K562 (cell line): ENCODE measurements at regions not wholly inside any gene's neighbourhood (a gene's known extent, or its start where the extent isn't known, plus 50 kb on each side); places are given as distances from the start of the nearest gene placed in this dataset.

Experiments used
- ATAC-seq: fragments of 200-7000 bp; cut with Tn5 transposase; 3 replicates; pipeline ENCODE4 v1.9.1; 2020; ENCODE audit warnings: moderate library complexity
- BruUV-seq: library from RNA; stranded (reverse); fragments of 400-500 nt; replicated peaks from 2 replicates; lab custom pipeline; 2021; lab: Mats Ljungman, UMichigan
- CTCF ChIA-PET: fragments of 300-600 bp; formaldehyde crosslinking; extraction: SDS; loops from one replicate; lab custom pipeline; 2021; ENCODE audit warnings: low intra/inter-chr PET ratio; lab: Yijun Ruan, JAX
- POLR2A ChIA-PET: fragments of 300-600, 350-650 bp; sonication (Branson Sonifier 250); formaldehyde crosslinking; extraction: SDS; loops from one replicate; lab custom pipeline; 2021; ENCODE audit warnings: antibody characterized with exemption, inconsistent platforms; lab: Yijun Ruan, JAX
- DNase-seq, 4 experiments: peaks; one replicate each; pipeline versions ENCODE4 v3.0.0 to v3.0.0-alpha.2; 2011 to 2018; ENCODE audit warnings: low spot score in 3 of 4, mixed read lengths in 3 of 4; ENCODE audit errors: extremely low read depth in 1 of 4
- FAIRE-seq: peaks from 2 replicates; lab custom pipeline; 2011; peaks lifted over from hg19 to GRCh38; lab: Jason Lieb, UNC
- H2AFZ ChIP-seq: 2 replicates; pipeline ENCODE4 v1.6.0; 2011; ENCODE audit warnings: low read depth, low read length, control low read depth, inconsistent platforms
- H3K27ac ChIP-seq: fragments of 200-600 bp; 3 replicates; pipeline ENCODE4 v1.8.0; 2011; ENCODE audit warnings: low read depth, mild to moderate bottlenecking, control low read depth, inconsistent platforms, low read length, moderate library complexity, mixed read lengths; ENCODE audit errors: extremely low read depth
- H3K27me3 ChIP-seq, 2 experiments: fragments of 300-600 bp in 1 of 2; 2 replicates in 1 of 2; 3 replicates in 1 of 2; pipeline versions ENCODE4 v1.6.0 to v1.8.0; 2011; ENCODE audit warnings: inconsistent platforms in 2 of 2, low read length in 2 of 2, mild to moderate bottlenecking in 1 of 2, mixed read lengths in 1 of 2, moderate library complexity in 1 of 2; ENCODE audit not compliant: control insufficient read depth in 2 of 2, insufficient read depth in 2 of 2
- H3K36me3 ChIP-seq: fragments of 300-600 bp; 3 replicates; pipeline ENCODE4 v1.8.0; 2011; ENCODE audit warnings: mild to moderate bottlenecking, low read length, inconsistent platforms; ENCODE audit not compliant: control insufficient read depth, insufficient read depth
- H3K4me1 ChIP-seq, 2 experiments: fragments of 200-600 bp in 1 of 2; replicated peaks in 1 of 2; 2 replicates in 1 of 2; 3 replicates in 1 of 2; pipeline versions ENCODE4 v1.5.1 to v1.8.0; 2011; ENCODE audit warnings: inconsistent platforms in 2 of 2, low read length in 2 of 2, mild to moderate bottlenecking in 1 of 2, mixed read lengths in 1 of 2, moderate library complexity in 1 of 2; ENCODE audit not compliant: control insufficient read depth in 2 of 2, insufficient read depth in 2 of 2
- H3K4me2 ChIP-seq: 2 replicates; pipeline ENCODE4 v1.6.1; 2011; ENCODE audit warnings: low read length, control low read depth, inconsistent platforms, mixed read lengths; ENCODE audit not compliant: insufficient read depth
- H3K4me3 ChIP-seq: fragments of 200-600 bp; sonication (generic), shearing (Covaris generic); 2 replicates; pipeline ENCODE4 v1.5.1; 2016; ENCODE audit warnings: control low read depth, inconsistent platforms
- H3K79me2 ChIP-seq: fragments of 200-600 bp; 3 replicates; pipeline ENCODE4 v1.8.0; 2011; ENCODE audit warnings: low read length, inconsistent platforms; ENCODE audit not compliant: control insufficient read depth, insufficient read depth
- H3K9ac ChIP-seq, 2 experiments: 2 replicates each; pipeline versions ENCODE4 v1.6.0 to v1.6.1; 2011; ENCODE audit warnings: low read depth in 2 of 2, low read length in 2 of 2, control low read depth in 1 of 2, inconsistent platforms in 1 of 2, mild to moderate bottlenecking in 1 of 2, mixed read lengths in 1 of 2; ENCODE audit not compliant: insufficient read depth in 1 of 2
- H3K9me1 ChIP-seq: one replicate; pipeline ENCODE4 v1.6.0; 2011; ENCODE audit warnings: inconsistent platforms, mild to moderate bottlenecking, low read length, moderate library complexity; ENCODE audit not compliant: control insufficient read depth, insufficient read depth
- H3K9me3 ChIP-seq: replicated peaks from 2 replicates; pipeline ENCODE4 v1.5.1; 2011; ENCODE audit warnings: low read depth, low read length, inconsistent platforms; ENCODE audit not compliant: control insufficient read depth, insufficient read depth
- H4K20me1 ChIP-seq: replicated peaks from 2 replicates; pipeline ENCODE4 v1.6.1; 2011; ENCODE audit warnings: low read length, inconsistent platforms, mixed read lengths; ENCODE audit not compliant: control insufficient read depth, insufficient read depth
- ASH1L ChIP-seq: fragments of 450-650 bp; IDR thresholded peaks from 2 replicates; pipeline ENCODE4 v1.6.1; 2018; ENCODE audit warnings: borderline replicate concordance, mild to moderate bottlenecking, low read depth; ENCODE audit not compliant: partially characterized antibody
- GATA2 ChIP-seq: sonication (generic); formaldehyde crosslinking; IDR thresholded peaks from 2 replicates; pipeline ENCODE4 v1.4.0; 2020; ENCODE audit warnings: mild to moderate bottlenecking, missing genetic modification reagents
- GATAD2B ChIP-seq: fragments of 450-650 bp; IDR thresholded peaks from 2 replicates; pipeline ENCODE4 v1.6.1; 2017; ENCODE audit warnings: mild to moderate bottlenecking, borderline replicate concordance
- IFI16 ChIP-seq: fragments of 250-450 bp; sonication (Bioruptor Pico); IDR thresholded peaks from 2 replicates; pipeline ENCODE4 v2.1.2; 2022; ENCODE audit warnings: mild to moderate bottlenecking, inconsistent platforms
- NFYB ChIP-seq: IDR thresholded peaks from 2 replicates; pipeline ENCODE4 v1.6.1; 2011; ENCODE audit warnings: mild to moderate bottlenecking, moderate library complexity; ENCODE audit not compliant: insufficient read length; ENCODE audit errors: extremely low read depth
- OTX1 ChIP-seq: fragments of 450-650 bp; formaldehyde crosslinking; IDR thresholded peaks from 2 replicates; pipeline ENCODE4 v1.4.0; 2022; ENCODE audit warnings: mild to moderate bottlenecking
- PPARD ChIP-seq: fragments of 250-450 bp; sonication (Bioruptor Pico); IDR thresholded peaks from 2 replicates; pipeline ENCODE4 v1.8.0; 2022; ENCODE audit warnings: inconsistent platforms, mild to moderate bottlenecking, moderate library complexity
- PRPF4 ChIP-seq: fragments of 200-400 bp; formaldehyde crosslinking; IDR thresholded peaks from one replicate; pipeline ENCODE4 v1.6.1; 2017; ENCODE audit warnings: low read length, low read depth, mild to moderate bottlenecking; ENCODE audit not compliant: insufficient read depth, poor library complexity, severe bottlenecking
- PURB ChIP-seq: sonication (generic); formaldehyde crosslinking; IDR thresholded peaks from 2 replicates; pipeline ENCODE4 v1.9.0; 2021; ENCODE audit warnings: low read depth, mild to moderate bottlenecking, missing genetic modification reagents
- RBM14 ChIP-seq: fragments of 200-400 bp; formaldehyde crosslinking; IDR thresholded peaks from 2 replicates; pipeline ENCODE4 v1.6.1; 2018; ENCODE audit warnings: low read depth, mild to moderate bottlenecking, low read length, moderate library complexity, borderline replicate concordance; ENCODE audit not compliant: insufficient read depth
- SRSF7 ChIP-seq: fragments of 200-400 bp; formaldehyde crosslinking; optimal IDR thresholded peaks from 2 replicates; pipeline ENCODE3; 2017; ENCODE audit warnings: mild to moderate bottlenecking, low read depth, low read length
- TCF7 ChIP-seq: sonication (generic); IDR thresholded peaks from 2 replicates; pipeline ENCODE4 v1.6.1; 2016; ENCODE audit warnings: antibody characterized with exemption, borderline replicate concordance
- ZC3H4 ChIP-seq: sonication (generic); formaldehyde crosslinking; IDR thresholded peaks from 2 replicates; pipeline ENCODE4 v1.9.0; 2021; ENCODE audit warnings: missing genetic modification reagents, borderline replicate concordance
- ZKSCAN8 ChIP-seq: fragments of 200-800 bp; sonication (Bioruptor generic); IDR thresholded peaks from 2 replicates; pipeline ENCODE4 v1.6.1; 2016; ENCODE audit warnings: missing genetic modification characterization, missing compliant biosample characterization
- ZNF133 ChIP-seq: fragments of 250-450 bp; sonication (Bioruptor Pico); IDR thresholded peaks from 2 replicates; pipeline ENCODE4 v1.4.0; 2020; ENCODE audit warnings: mild to moderate bottlenecking
- ZNF668 ChIP-seq: fragments of 250-450 bp; sonication (Bioruptor Pico); IDR thresholded peaks from 2 replicates; pipeline ENCODE4 v1.8.0; 2022; ENCODE audit warnings: mild to moderate bottlenecking, inconsistent platforms
- WGBS: fragments of 100-300 bp; shearing (Covaris generic); methylation state at CpG from one replicate; pipeline ENCODE4 v1.1.6; 2016; ENCODE audit warnings: low coverage, mixed read lengths; ENCODE audit not compliant: insufficient coverage; ENCODE audit errors: missing lambda C conversion rate; 5-methylcytosine and 5-hydroxymethylcytosine counted together
- in situ Hi-C: fragments of 300-500 bp; cut with MboI; formaldehyde crosslinking; loops from 4 replicates; pipeline ENCODE4 v1.15.0; 2018; ENCODE audit warnings: inconsistent platforms, mixed read lengths
- intact Hi-C: fragments of 100-400 bp; cut with micrococcal nuclease; formaldehyde crosslinking; loops from 2 replicates; pipeline ENCODE4 v1.14.2; 2022
- TF ChIP-seq, protein P1 (sequence below), 2 experiments: fragments of 200-800 bp in 1 of 2; sonication (Bioruptor generic) in 1 of 2; sonication (generic) in 1 of 2; formaldehyde crosslinking in 1 of 2; IDR thresholded peaks in 1 of 2; conservative IDR thresholded peaks in 1 of 2; 2 replicates each; pipeline versions ENCODE4 v1.5.0 to v1.6.1; 2016 to 2020; ENCODE audit warnings: missing compliant biosample characterization in 1 of 2, missing genetic modification characterization in 1 of 2, missing genetic modification reagents in 1 of 2
- TF ChIP-seq, protein P2 (sequence below): fragments of 250-450 bp; sonication (Bioruptor Pico); IDR thresholded peaks from 2 replicates; pipeline ENCODE4 v1.5.0; 2021; ENCODE audit warnings: mild to moderate bottlenecking, borderline replicate concordance

DNA sequence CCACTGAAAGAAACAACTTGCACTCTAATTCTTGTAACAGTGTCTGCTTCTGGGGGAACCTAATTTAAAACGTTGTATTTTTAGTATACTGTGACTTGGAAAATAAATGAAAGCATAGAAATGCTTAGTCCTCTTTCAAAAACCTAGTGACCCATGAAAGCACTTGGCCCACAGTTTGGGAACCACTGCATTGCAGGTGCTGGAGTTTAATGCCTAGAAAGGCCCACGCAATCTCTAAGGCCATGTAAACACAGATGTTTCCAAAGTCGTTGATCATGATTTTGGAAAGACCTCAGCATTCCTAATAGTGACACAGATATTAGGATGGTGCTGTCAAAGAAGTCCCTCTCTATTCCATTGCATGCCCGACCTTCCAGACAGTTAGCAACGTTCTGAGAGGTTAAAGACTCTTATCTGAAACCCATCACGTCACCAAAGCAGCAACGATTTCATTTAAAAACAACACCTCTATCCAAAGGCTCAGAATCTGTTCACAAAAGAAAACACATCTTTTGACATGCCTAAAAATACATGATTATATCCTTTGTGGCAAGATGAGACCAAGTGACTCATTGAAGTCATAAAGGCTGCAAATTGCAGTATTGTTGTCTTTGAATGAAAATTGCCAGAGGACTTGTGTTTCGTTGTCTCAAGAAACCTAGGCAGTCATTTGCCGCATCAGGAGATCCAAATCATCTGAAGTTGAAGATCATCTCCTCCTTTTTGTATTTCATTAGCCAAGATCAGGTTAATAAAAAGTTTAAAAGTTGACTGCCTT, 328.0 kb upstream of the ZNF507 start (continued):
- TF ChIP-seq, protein P1, sequence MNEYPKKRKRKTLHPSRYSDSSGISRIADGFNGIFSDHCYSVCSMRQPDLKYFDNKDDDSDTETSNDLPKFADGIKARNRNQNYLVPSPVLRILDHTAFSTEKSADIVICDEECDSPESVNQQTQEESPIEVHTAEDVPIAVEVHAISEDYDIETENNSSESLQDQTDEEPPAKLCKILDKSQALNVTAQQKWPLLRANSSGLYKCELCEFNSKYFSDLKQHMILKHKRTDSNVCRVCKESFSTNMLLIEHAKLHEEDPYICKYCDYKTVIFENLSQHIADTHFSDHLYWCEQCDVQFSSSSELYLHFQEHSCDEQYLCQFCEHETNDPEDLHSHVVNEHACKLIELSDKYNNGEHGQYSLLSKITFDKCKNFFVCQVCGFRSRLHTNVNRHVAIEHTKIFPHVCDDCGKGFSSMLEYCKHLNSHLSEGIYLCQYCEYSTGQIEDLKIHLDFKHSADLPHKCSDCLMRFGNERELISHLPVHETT (CRISPR knock-in tag; conservative IDR thresholded peaks at IDR 0.05 in 1 of 2, IDR thresholded peaks at IDR 0.05 in 1 of 2) = no peak
- no peak for TF ChIP-seq NFYB
- no peak for TF ChIP-seq OTX1
- TF ChIP-seq ZNF668 (CRISPR knock-in tag) = no peak
- TF ChIP-seq, protein P2, sequence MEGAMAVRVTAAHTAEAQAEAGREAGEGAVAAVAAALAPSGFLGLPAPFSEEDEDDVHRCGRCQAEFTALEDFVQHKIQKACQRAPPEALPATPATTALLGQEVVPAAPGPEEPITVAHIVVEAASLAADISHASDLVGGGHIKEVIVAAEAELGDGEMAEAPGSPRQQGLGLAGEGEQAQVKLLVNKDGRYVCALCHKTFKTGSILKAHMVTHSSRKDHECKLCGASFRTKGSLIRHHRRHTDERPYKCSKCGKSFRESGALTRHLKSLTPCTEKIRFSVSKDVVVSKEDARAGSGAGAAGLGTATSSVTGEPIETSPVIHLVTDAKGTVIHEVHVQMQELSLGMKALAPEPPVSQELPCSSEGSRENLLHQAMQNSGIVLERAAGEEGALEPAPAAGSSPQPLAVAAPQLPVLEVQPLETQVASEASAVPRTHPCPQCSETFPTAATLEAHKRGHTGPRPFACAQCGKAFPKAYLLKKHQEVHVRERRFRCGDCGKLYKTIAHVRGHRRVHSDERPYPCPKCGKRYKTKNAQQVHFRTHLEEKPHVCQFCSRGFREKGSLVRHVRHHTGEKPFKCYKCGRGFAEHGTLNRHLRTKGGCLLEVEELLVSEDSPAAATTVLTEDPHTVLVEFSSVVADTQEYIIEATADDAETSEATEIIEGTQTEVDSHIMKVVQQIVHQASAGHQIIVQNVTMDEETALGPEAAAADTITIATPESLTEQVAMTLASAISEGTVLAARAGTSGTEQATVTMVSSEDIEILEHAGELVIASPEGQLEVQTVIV (CRISPR knock-in tag) = no peak

DNA sequence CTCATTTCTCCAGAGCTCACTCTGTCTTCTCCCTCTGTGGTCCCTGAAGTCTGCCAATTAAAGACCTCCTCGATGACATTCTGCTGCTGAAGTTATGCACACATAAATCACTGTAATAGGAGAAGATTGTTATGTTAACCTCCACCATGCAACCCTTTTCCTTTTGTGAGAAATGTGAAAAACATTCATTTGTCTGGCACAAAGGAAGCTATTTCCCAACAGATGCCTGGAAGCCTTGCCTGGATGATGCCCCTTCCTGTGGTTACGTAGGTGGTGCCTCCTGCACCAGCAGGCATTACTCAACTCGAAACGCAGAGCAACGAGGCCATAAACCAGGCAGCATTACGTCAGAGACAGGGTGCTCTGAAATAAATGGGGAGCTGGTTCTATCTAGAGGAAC, 327.4 kb upstream of the ZNF507 start:
- ATAC-seq (no peak), DNase-seq (no peak)
- TF ChIP-seq SRSF7 (no peak), ASH1L (no peak), PPARD (CRISPR knock-in tag) (no peak), TCF7 (no peak), PURB (CRISPR knock-in tag) (no peak), RBM14 (no peak), PRPF4 (no peak), GATA2 (CRISPR knock-in tag) (no peak), GATAD2B (no peak), ZC3H4 (no peak), ZNF133 (no peak), ZKSCAN8 (no peak), IFI16 (CRISPR knock-in tag) (no peak)

More for the DNA sequence above, 327.4 kb upstream of the ZNF507 start:
- Histone ChIP-seq H3K79me2 (no peaks in the 10 kb centered on the region), H4K20me1 (no peaks in the 10 kb centered on the region), H3K4me2 (no peak overlapping the region), H3K27me3 (peaks cover 0 to 2% of the 10 kb centered on the region in 2 experiments; a peak in 1 of 5 replicates), H3K9ac (no peak overlapping the region), H3K36me3 (no peaks in the 10 kb centered on the region), H3K9me1 (no peaks in the 10 kb centered on the region), H3K27ac (no peak overlapping the region), H3K9me3 (no peaks in the 10 kb centered on the region), H2AFZ (no peak overlapping the region), H3K4me3 (no peak overlapping the region), H3K4me1 (no peaks in the 10 kb centered on the region)
- no TSS peak for BruUV-seq
- ChIA-PET CTCF (no interaction called here), POLR2A (interaction anchor here (0.6 kb wide), 1 partner anchor 1330 kb away, joined by 4 read pairs; no protein-coding TSS in a partner anchor)
- WGBS = 0% methylated on average over 6 of the region's 6 CpGs
- in situ Hi-C loops (no loop called here), intact Hi-C loops (no loop called here)
- FAIRE-seq = no peak
